ENCODE measurements at regions not wholly inside any gene's neighbourhood (a gene's known extent, or its start where the extent isn't known, plus 50 kb on each side); places are given as distances from the start of the nearest gene placed in this dataset.

- DNase-seq: no peak
Measured at GRCh38 chr3:43957553-43957952, 266.8 kb downstream of the ABHD5 start.

GRCh38 chr3:43958005-43958770 is 267.4 kb downstream of the ABHD5 start:
- no peak for DNase-seq

GRCh38 chr3:43958973-43959372 is 268.2 kb downstream of the ABHD5 start:
- DNase-seq: no peak

- no peak for DNase-seq
Measured at GRCh38 chr3:43959498-43960447, 269.0 kb downstream of the ABHD5 start.

- no peak for DNase-seq
Measured at GRCh38 chr3:43960448-43960840, 269.7 kb downstream of the ABHD5 start.

DNA sequence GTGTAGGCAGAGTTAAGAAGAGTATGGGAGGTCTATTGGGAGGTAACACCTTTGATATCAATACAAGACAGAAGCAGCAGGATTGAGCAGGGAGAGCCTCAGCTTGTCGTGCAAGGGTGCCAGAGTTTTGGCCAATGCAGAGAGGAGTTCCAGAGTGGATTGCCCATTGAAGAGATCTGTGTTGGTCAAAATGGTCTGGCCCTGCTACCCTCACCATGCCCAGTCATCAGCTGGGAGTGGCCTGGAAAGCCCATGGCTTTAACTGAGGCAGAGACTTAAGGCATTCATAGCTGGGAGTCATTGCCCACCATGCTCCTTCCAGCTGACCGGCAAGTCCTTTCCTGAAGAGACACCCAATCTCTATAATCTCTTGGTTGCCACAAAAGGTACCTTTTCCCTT is 271.3 kb downstream of the ABHD5 start:
- no peak for DNase-seq

GRCh38 chr3:43963208-43963607 is 272.5 kb downstream of the ABHD5 start:
- DNase-seq: no peak

- no peak for DNase-seq
Measured at GRCh38 chr3:43964640-43965039, 273.9 kb downstream of the ABHD5 start.

DNA sequence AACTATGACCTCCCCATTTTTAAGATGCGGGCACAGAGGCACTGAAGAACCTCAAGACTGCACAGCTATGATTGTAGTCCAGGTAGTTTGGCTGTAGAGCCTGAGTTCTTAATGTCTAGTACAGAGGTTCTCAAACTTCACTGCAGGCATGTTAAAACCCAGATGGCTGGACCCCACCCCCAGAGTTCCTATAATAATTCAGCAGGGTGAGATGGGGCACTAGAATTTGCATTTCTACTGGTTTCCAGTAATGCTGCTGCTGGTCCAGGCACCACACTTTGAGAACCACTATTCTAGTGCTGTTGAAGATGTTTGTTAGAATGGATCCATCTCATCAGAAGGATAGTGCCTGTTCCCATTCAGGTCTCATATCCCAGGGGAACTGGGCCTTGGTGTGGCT is 274.9 kb downstream of the ABHD5 start:
- DNase-seq: no peak

GRCh38 chr3:43966126-43966525 is 275.4 kb downstream of the ABHD5 start:
- DNase-seq: no peak

DNA sequence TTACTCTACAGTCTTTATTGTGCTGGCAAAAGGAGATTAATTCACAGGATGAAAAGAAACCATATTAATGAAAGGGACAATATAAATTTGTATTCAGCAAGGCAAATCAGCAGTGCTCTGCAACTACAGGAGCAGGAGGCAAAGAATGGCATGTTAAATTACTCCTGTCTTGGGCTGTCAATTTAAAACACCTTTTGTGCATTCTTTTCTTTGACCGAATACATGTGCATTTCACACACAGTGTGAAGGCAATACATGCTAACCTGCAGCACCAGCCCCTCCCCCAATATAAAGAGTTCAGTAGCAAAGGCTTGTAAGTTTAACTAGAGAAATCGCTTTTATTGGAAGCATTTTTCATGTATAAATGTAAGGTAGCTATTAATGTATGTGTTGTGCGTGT is 275.2 kb upstream of the TOPAZ1 start:
- DNase-seq: no peak

DNA sequence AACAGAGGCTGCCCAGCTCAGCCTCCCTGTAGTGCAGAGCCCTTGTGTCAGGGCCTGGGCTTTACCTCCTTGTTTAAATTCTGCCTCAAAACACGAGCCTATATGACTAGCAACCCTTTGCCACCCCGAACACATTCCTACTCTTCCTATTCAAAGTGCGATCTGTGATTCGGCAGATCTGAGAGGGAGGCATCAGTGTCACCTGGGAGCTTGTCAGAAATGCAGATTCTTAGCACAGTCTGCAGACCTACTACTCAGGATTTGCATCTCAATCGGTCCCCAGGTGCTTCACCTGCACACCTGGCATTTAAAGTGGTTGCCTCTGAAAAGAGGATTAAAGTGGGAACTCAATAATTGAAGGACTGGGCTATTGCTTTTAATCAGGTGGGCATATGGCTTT is 273.2 kb upstream of the TOPAZ1 start:
- DNase-seq: no peak

DNA sequence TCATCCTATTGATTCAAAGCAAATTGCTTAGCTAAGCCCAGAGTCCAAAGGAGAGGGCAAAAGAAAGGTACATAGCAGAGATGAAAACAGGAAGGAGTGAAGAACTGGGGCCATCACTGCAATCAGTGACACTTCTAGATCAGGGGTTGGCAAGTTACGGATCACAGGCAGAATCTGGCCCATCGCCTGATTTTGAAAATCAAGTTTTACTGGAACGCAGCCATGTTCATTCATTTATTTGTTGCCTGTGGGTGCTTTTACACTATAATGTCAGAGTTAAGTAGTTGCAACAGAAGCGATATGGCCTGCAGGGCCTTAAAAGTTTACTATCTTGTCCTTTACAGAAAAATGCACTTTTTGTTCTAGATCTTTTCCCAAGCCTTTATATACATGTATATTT is 271.7 kb upstream of the TOPAZ1 start:
- no peak for DNase-seq

GRCh38 chr3:43970351-43970750 is 271.3 kb upstream of the TOPAZ1 start:
- no peak for DNase-seq

GRCh38 chr3:43970920-43971319 is 270.8 kb upstream of the TOPAZ1 start:
- no peak for DNase-seq

DNA sequence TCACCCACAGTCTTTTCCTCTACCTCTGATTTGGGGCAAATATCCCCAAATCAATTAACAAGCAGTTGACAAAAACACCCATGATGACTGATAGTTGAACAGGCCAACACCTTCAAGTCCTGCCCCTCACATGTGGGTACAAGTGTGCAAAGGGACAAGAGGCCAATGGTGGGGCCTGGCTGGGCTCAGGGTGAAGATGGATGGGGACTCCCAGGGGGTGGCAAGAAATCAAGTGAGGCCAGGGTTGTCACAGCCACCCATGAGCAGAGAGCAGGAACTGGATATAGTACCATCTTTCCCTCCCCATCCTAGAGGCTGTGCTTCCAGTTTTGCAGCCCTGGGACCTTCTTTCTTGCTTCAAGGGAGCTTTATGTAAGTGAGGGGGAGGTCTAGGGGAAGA is 270.2 kb upstream of the TOPAZ1 start:
- DNase-seq: no peak

GRCh38 chr3:43978708-43979107 is 263.0 kb upstream of the TOPAZ1 start:
- DNase-seq: no peak

DNA sequence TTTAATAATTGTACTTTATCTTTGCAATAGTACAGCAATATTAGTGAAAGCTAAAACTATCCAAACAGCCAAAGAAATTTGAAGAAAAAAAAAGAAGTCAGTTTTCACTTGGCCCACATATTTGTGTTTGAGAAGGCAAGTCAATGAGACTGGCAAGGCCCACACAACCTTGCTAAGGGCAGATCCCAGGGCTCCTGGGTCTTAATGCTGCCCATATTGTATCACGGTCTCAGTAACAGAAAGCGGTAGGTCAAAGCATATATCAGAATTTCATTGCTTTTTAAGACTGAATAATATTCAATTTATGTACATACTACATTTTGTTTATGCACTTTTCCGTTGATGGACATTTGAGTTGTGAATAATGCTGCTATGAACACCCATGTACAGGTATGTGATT is 262.0 kb upstream of the TOPAZ1 start:
- DNase-seq: no peak

GRCh38 chr3:43994657-43995546 is 246.8 kb upstream of the TOPAZ1 start:
- peak; percentile 34 for DNase-seq

- DNase-seq: no peak
Measured at GRCh38 chr3:43995547-43996378, 245.9 kb upstream of the TOPAZ1 start.

DNA sequence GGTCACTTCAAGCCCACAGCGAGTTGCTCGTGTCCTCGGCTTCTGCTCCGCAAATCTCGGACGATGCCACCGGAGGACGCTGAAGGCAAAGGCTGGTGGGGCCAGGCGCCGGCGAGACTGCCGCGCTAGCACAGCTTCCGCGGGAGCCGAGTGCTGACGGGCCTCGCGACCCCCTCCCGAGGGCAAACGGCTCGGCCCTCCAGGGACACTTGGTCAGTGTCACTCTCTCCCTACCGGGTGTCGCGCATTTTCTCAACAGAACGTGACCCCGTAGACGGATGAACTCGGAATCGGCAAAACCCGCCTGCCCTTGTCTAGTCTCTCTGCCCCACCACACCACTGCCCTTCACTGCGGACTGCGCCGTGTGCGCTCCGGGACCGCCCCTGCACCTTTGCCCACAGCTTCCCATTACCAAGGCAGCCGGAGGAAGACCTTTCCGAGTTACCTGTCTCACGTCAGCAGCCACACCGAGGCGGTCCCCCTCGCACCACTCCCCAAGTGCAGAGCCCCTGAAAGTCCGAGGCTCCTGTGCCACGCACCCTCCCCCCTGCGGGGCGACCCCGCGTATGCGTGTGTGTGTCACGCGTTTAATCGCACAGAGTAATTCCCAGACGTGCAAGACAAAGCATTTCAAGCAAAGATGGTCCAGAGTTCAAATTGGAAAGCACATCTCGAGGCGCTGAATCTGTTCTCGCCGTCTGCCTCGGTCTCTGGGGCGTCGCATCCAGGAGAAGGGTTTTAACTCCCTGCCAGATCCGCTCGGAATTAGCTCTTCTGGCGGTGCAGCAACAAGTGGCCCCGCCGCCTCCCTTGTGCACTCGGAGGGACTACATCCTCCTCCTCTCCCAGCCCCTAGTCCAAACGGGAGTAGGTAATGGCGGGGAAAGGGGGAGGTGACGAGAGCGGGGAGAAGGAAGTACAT is 245.0 kb upstream of the TOPAZ1 start:
- peak; percentile 45 for DNase-seq
